ENCODE measurements at regions not wholly inside any gene's neighbourhood (a gene's known extent, or its start where the extent isn't known, plus 50 kb on each side); places are given as distances from the start of the nearest gene placed in this dataset.

DNA sequence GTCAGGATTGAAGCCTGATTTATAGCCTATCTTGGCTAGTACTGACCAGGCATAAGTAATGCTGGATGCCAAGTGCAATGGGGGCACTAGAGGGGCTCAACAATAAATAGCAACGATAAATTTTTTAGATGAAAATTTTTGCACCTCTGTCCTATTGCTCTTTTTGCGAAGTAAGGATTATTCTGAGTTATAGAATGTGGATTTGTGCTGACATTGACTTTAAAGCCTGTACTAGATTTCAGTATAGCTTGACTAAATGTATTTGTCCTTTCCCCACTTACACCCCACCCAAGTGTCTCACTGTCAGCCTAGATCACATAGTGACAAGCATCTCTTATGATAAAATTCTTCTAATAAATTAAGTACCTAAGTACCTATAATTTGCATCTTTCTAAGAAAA, 757.0 kb downstream of the GRIK2 start:
- TF ChIP-seq EZH2 (IDR thresholded peaks at IDR 0.05; ENCODE audit: low read depth) = no peak
- TF ChIP-seq, protein P1, sequence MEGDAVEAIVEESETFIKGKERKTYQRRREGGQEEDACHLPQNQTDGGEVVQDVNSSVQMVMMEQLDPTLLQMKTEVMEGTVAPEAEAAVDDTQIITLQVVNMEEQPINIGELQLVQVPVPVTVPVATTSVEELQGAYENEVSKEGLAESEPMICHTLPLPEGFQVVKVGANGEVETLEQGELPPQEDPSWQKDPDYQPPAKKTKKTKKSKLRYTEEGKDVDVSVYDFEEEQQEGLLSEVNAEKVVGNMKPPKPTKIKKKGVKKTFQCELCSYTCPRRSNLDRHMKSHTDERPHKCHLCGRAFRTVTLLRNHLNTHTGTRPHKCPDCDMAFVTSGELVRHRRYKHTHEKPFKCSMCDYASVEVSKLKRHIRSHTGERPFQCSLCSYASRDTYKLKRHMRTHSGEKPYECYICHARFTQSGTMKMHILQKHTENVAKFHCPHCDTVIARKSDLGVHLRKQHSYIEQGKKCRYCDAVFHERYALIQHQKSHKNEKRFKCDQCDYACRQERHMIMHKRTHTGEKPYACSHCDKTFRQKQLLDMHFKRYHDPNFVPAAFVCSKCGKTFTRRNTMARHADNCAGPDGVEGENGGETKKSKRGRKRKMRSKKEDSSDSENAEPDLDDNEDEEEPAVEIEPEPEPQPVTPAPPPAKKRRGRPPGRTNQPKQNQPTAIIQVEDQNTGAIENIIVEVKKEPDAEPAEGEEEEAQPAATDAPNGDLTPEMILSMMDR (conservative IDR thresholded peaks at IDR 0.05) = no peak
